Spinal cord (tissue), 9 donors: ENCODE measurements at regions not wholly inside any gene's neighbourhood (a gene's known extent, or its start where the extent isn't known, plus 50 kb on each side); places are given as distances from the start of the nearest gene placed in this dataset.
"Not testable (repeated sequence)": the region's sequence is repeated elsewhere in the genome, so short reads cannot be mapped to it uniquely, and the experiment has no call there.

Experiments
- DNase-seq, 6 donors: peaks; one replicate each; pipeline versions ENCODE4 v3.0.0 to v3.0.0-alpha.2; 2013 to 2015; ENCODE audit warnings: low spot score in 6 of 6, low read depth in 4 of 6
- H3K27ac ChIP-seq: one replicate; pipeline ENCODE4 v1.5.1; 2013; ENCODE audit warnings: low read depth, low read length, control low read depth
- H3K27me3 ChIP-seq: one replicate; pipeline ENCODE4 v1.6.1; 2013; ENCODE audit warnings: low read length; ENCODE audit not compliant: control insufficient read depth, insufficient read depth
- H3K36me3 ChIP-seq: one replicate; pipeline ENCODE4 v1.6.1; 2013; ENCODE audit warnings: low read length; ENCODE audit not compliant: control insufficient read depth, insufficient read depth
- H3K4me1 ChIP-seq: one replicate; pipeline ENCODE4 v1.6.1; 2013; ENCODE audit warnings: low read length; ENCODE audit not compliant: control insufficient read depth, insufficient read depth
- H3K4me3 ChIP-seq: one replicate; pipeline ENCODE4 v1.5.1; 2013; ENCODE audit warnings: low read depth, low read length, control low read depth
- H3K9me3 ChIP-seq: one replicate; pipeline ENCODE4 v1.6.1; 2013; ENCODE audit warnings: low read length; ENCODE audit not compliant: control insufficient read depth, insufficient read depth
- WGBS: methylation state at CpG from one replicate; pipeline ENCODE4 v1.1.5; 2013; ENCODE audit warnings: missing lambda C conversion rate; ENCODE audit not compliant: insufficient coverage; 5-methylcytosine and 5-hydroxymethylcytosine counted together
- donor health status: healthy.

GRCh38 chr5:112472614-112473013 is 53.5 kb upstream of the EPB41L4A start:
- H3K27ac ChIP-seq, result no peak overlapping the region
- H3K4me3 ChIP-seq, result no peak overlapping the region
- H3K27me3 ChIP-seq, result no peaks in the 10 kb centered on the region
- no peaks in the 10 kb centered on the region for H3K4me1 ChIP-seq
- no peak for DNase-seq
- H3K9me3 ChIP-seq, result no peaks in the 10 kb centered on the region
- H3K36me3 ChIP-seq, result no peaks in the 10 kb centered on the region
- WGBS, result no CpG with 5 or more reads among the region's 6 CpGs

DNA sequence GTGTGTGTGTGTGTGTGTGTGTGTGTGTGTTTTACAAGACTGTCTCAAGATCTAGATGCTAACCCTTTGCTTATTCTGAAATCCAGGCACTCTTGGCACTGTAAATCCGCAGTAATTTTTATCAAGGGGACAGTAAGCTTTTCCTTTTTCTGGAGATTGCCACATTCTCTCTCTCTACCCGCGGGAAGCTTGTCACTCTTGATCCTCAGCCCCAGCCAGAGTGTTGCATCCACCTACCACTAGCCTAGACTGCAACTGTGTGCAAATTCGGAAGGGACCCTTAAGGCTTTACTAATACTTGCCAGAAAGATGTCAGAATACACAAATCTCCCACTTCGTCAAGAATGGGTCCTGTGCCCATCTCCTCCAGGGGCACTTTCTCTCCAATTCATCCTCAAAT is 54.9 kb upstream of the EPB41L4A start:
- no peak overlapping the region for H3K27ac ChIP-seq
- no peaks in the 10 kb centered on the region for H3K36me3 ChIP-seq
- WGBS, result 74% methylated on average over 5 of the region's 5 CpGs
- no peak for DNase-seq
- H3K4me3 ChIP-seq, result no peak overlapping the region
- H3K9me3 ChIP-seq, result no peaks in the 10 kb centered on the region
- H3K27me3 ChIP-seq, result no peaks in the 10 kb centered on the region
- no peaks in the 10 kb centered on the region for H3K4me1 ChIP-seq

DNA sequence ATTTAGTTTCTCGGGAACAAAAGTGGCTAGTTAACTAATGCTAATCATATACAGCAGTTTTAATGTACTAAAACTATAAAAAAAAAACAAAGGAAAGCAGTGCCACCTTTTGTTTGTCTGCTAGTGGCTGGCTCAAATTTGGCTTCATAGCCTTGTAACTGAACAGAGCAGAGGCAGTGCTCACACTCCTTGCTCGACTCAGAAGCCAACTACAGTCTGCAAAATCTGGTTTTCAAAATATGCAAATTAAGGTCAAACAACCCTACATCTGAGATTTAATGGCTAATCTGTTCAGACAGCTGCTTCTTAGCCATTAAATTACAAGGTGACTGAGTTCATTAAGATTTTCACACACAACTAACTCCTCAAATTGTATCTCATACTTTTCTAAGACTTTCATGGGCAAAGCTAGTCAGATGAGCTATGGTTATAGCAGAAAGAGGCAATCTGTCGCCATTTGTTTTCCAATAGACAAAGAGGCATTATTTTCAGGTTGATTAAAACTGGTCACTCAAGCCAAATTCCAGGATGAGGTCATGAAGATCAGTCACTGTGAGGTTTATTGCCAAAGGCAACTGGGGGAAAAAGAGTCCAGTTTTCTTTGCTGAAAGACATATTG is 56.8 kb upstream of the EPB41L4A start:
- Histone ChIP-seq H3K27ac (no peak overlapping the region), H3K36me3 (no peaks in the 10 kb centered on the region), H3K4me1 (no peaks in the 10 kb centered on the region), H3K4me3 (no peak overlapping the region), H3K27me3 (no peaks in the 10 kb centered on the region), H3K9me3 (no peaks in the 10 kb centered on the region)
- DNase-seq, result peak in 5 of 6 donors; percentile 12 to 80 (median 28)
- WGBS, result 23% methylated on average over 2 of the region's 3 CpGs

DNA sequence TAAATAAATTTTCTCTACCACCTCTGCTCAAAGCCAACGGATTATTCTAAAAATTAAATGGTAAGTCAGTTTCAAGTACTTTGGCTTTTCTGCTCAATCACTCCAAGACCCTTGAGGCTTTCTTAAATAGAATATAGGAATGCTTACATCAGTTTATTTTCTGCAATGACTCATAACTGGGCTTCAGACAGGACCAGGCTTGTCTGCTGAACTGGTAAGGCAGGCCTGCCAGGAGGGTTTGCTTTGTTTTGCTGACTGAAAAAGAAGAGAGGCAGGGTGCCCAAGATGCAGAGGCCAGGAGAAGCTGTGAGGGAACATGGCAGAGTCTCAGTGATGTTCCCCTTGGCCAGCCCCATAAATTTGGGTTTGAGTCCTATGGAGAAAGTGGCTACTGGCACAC is 60.3 kb upstream of the EPB41L4A start:
- Histone ChIP-seq H3K9me3 (no peaks in the 10 kb centered on the region), H3K4me1 (no peaks in the 10 kb centered on the region), H3K27ac (no peak overlapping the region), H3K27me3 (no peaks in the 10 kb centered on the region), H3K36me3 (no peaks in the 10 kb centered on the region), H3K4me3 (no peak overlapping the region)
- WGBS, result no CpG with 5 or more reads among the region's 1 CpG
- peak in 1 of 6 donors; percentile 29 for DNase-seq

- H3K27ac ChIP-seq, result no peak overlapping the region
- no peaks in the 10 kb centered on the region for H3K9me3 ChIP-seq
- no peaks in the 10 kb centered on the region for H3K27me3 ChIP-seq
- no peak for DNase-seq
- no peaks in the 10 kb centered on the region for H3K4me1 ChIP-seq
- no peak overlapping the region for H3K4me3 ChIP-seq
- no peaks in the 10 kb centered on the region for H3K36me3 ChIP-seq
Measured at GRCh38 chr5:112480501-112480900, 61.4 kb upstream of the EPB41L4A start.

DNA sequence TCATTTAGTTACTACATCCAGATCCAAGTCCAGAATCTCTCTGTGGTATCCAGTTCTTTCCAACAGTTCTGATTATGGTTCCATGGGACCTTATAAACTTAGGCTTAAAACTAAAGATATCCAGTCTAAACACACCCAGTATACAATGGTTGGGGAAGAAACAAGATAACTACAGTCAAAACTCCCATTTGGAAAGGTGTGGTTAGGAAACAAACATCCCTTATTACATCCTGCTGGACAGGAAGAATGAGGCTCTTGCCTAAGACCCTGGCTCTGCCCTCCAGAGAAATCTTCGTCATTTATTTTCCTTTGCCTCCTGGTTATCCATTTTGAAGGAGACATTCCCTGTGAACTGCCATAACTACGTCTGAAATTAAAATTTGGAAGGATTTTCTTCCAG is 64.6 kb upstream of the EPB41L4A start:
- H3K27ac ChIP-seq, result no peak overlapping the region
- no peak overlapping the region for H3K4me3 ChIP-seq
- H3K27me3 ChIP-seq, result no peaks in the 10 kb centered on the region
- WGBS, result no CpG with 5 or more reads among the region's 2 CpGs
- no peaks in the 10 kb centered on the region for H3K9me3 ChIP-seq
- H3K4me1 ChIP-seq, result no peaks in the 10 kb centered on the region
- H3K36me3 ChIP-seq, result no peaks in the 10 kb centered on the region
- no peak for DNase-seq

- no peak for DNase-seq
- H3K36me3 ChIP-seq, result no peaks in the 10 kb centered on the region
- no peaks in the 10 kb centered on the region for H3K4me1 ChIP-seq
- no peaks in the 10 kb centered on the region for H3K27me3 ChIP-seq
- H3K9me3 ChIP-seq, result no peaks in the 10 kb centered on the region
- WGBS, result no CpG with 5 or more reads among the region's 2 CpGs
- H3K27ac ChIP-seq, result no peak overlapping the region
- H3K4me3 ChIP-seq, result no peak overlapping the region
Measured at GRCh38 chr5:112485934-112486355, 66.9 kb upstream of the EPB41L4A start.

GRCh38 chr5:112491257-112491656 is 72.2 kb upstream of the EPB41L4A start:
- Histone ChIP-seq H3K27ac (no peak overlapping the region), H3K9me3 (no peaks in the 10 kb centered on the region), H3K36me3 (no peaks in the 10 kb centered on the region), H3K4me1 (no peaks in the 10 kb centered on the region), H3K4me3 (no peak overlapping the region), H3K27me3 (no peaks in the 10 kb centered on the region)
- WGBS, result 84% methylated on average over 4 of the region's 5 CpGs
- no peak for DNase-seq

DNA sequence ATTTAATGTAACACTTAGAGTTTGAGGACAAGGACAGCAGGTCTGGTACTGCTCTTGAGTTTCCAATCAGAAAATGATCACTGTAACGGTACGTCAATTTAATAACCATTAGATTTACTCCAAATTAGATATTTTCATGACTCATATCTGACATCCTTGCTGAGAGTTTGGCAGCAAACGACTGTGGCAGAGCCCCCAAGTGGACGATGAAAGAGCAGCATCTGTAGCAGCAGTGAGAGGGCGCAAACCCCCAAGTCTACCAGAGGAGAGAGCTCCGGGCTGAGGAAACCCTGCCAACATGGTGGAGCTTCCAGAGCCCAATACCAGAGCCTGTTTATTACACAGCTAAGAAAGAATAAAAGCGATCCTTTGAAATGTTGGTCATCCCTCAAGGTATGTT is 73.2 kb upstream of the EPB41L4A start:
- Histone ChIP-seq H3K4me1 (no peaks in the 10 kb centered on the region), H3K27ac (no peak overlapping the region), H3K36me3 (no peaks in the 10 kb centered on the region), H3K27me3 (no peaks in the 10 kb centered on the region), H3K4me3 (no peak overlapping the region), H3K9me3 (no peaks in the 10 kb centered on the region)
- 27% methylated on average over 3 of the region's 7 CpGs for WGBS
- peak in 3 of 6 donors; percentile 39 to 73 (median 44) for DNase-seq

DNA sequence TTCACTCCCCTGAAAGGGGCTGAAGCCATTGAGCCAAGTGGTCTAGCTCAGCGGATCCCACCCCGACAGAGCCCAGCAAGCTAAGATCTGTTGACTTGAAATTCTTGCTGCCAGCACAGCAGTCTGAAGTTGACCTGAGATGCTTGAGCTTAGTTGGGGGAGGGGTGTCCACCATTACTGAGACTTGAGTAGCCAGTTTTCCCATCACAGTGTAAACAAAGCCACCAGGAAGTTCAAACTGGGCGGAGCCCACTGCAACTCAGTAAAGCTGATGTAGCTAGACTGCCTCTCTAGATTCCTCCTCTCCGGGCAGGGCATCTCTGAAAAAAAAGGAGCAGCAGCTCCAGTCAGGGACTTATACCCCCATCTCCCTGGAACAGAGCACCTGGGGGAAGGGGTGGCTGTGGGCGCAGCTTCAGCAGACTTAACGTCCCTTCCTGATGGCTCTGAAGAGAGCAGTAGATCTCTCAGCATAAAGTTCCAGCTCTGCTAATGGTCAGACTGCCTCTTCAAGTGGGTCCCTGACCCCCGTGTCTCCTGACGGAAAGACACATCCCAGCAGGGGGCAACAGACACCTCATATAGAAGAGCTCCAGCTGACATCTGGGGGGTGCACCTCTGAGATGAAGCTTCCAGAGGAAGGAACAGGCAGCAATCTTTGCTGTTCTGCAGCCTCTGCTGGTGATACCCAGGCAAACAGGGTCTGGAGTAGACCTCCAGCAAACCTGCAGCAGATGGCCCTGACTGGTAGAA is 84.8 kb upstream of the EPB41L4A start:
- not testable (repeated sequence) for H3K4me1 ChIP-seq, H3K9me3 ChIP-seq, H3K27me3 ChIP-seq, H3K36me3 ChIP-seq, H3K27ac ChIP-seq, DNase-seq, H3K4me3 ChIP-seq
- 95% methylated on average over 6 of the region's 8 CpGs for whole genome bisulfite sequencing
